NCI-H2196 treated with DMSO at 0.1 percent for 48 hours (cell line): ENCODE measurements at regions not wholly inside any gene's neighbourhood (a gene's known extent, or its start where the extent isn't known, plus 50 kb on each side); places are given as distances from the start of the nearest gene placed in this dataset.

Source experiments
- DNase-seq: peaks from one replicate; lab custom pipeline; 2025; ENCODE audit not compliant: unreplicated experiment; lab: John Stamatoyannopoulos, UW

- DNase-seq: no peak
These were observed 329.9 kb downstream of the UBE3D start for GRCh38 chr6:82735790-82736189.

DNA sequence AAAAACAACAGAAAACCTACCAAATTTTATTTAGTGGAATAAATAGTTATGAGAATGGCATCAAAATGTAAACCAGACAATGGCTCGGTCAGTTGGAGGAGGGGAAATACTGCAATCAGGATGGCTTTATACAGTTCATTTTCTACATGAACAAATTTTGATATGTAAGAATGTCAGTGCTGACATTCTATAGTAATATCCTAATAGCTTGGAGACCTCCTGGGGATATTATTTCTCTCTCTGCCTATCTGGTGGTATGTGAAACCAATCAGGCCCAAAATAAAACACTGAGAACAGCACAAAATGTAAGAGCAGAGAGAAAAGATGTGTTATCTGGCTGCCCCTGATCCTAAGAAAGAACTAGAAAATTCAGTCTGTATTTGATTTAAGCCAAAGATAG is 327.7 kb downstream of the UBE3D start:
- DNase-seq: no peak

- DNase-seq: no peak
These were observed 326.9 kb downstream of the UBE3D start for GRCh38 chr6:82738773-82739172.

DNA sequence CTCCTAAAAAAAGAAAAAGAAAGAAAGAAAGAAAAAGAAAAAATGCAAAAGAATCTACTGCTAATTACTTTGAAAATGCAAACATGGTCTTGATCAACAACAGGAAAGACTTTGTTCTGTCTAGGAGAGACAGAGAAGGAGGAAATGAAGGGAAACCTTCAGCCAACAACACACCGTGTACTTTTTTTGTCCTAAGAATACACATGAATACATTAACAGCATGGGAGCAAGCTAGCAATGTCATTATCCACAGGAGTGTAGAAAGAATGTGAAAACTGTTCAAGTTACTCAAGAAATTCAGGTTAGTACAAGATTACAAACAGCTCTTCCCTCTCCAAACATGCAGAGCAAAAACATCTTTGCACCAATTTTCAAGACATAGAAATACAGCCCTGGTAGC is 326.3 kb downstream of the UBE3D start:
- DNase-seq: no peak

DNA sequence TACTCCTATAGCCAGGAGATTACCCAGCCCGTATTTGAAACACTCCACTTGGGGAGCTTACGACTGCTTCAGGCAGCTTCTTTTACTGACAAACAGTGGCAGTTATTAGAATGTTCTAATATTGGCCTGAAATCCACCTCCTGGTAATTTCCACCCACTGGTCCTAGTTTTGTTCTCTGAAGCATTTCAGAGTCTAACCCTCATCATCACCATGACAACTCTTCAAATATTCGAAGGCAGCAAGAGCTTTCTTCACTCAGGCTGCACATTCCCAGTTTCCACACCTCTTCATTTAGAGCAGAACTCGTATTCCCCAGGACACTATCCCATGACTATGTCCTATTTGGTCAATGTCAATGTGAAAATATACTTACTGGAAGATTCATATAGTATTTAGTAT is 325.6 kb downstream of the UBE3D start:
- no peak for DNase-seq

GRCh38 chr6:82741325-82741995 is 324.2 kb downstream of the UBE3D start:
- DNase-seq: no peak

- DNase-seq: no peak
These were observed 323.6 kb downstream of the UBE3D start for GRCh38 chr6:82741996-82742385.

DNA sequence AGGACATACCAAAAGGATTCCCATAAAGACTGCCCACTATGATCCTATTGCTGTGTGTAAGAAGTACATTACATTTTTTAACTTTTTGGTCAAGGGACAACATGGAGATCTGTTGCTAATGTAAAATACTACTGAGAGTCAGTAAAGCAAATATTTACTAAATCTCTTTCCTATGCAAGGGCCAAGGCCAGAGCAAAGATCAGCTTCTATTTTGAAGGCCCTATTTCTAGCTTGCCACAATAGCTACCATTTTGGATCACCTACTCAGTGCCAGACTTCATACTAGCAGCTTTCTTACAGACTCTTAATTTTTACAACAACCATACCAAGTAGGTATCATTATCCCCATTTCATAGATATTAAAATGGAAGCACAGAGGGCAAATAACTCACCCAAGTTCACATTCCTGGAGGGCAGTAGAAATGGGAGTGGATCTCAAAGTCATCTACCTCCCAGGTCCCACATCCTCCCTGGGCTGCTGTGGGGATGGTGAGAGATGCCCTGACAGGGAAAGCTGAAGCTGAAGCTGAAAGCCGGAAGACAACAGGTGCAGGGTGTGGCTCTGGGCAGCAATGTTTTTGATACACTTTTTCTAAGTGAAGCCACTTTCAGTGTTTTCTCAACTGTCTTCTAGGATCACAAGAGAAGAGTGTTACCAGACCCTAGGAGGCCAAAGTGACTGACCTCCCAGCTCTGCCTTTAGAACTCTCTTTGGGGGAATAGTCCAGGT is 321.2 kb downstream of the UBE3D start:
- no peak for DNase-seq

- no peak for DNase-seq
These were observed 315.1 kb downstream of the UBE3D start for GRCh38 chr6:82750556-82750955.

DNA sequence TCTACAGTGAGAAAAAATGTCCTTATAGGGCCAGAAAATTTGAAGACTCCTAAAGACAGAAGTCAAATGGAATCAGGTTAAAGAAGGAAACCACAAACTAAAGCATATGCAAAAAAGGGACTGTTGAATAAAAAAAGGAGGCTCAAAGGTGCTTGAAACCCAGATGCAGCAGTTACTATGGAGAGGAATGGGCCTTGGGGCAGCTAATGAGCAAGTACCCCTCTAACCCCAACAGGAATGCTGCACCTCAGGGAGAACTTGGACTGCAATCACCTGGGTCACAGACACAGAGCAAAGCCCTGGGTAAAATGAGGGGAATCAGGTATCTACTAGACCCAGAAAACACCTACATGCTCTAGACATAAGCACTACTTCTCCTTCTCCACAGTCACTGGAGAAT is 313.9 kb downstream of the UBE3D start:
- DNase-seq: no peak

GRCh38 chr6:82761674-82762345 is 303.8 kb downstream of the UBE3D start:
- DNase-seq: no peak

GRCh38 chr6:82766476-82766875 is 299.2 kb downstream of the UBE3D start:
- DNase-seq: no peak

DNA sequence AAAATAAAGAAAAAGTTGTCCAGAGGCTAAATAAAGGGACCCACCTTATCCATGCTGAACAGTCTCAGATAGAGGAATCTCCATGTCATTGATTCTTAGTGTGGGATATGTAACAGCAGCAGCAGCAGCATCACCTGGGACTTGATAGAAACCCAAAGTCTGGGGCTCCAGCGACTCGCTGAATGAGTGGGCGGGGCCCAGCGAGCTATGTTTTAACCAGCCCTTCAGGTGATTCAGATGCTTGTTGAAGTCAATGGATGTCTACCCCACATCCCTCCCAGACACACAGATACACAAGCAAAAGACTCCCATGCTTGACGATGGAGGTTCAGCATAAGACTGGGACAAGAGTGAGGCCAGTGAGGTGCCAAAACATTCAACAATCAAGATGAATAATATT is 298.6 kb downstream of the UBE3D start:
- no peak for DNase-seq

DNA sequence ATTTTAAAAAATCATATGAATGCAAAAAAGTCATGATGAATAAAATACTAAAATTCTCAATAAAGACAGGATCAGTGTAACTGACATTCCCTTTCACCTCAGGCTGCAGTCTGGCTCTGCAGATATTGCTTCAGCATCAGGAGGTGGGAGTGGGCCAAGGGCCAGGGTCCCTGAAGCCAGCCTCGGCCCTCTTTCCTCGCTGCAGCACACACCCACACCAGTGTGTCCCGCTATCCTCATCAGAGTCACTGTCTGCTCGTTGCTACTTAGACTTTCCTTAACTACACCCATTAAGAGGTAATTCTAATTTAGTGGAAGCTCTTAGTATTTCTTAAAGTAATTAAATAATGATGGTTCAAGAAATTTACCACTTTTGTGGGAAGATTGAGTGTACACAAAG is 298.2 kb downstream of the UBE3D start:
- no peak for DNase-seq

GRCh38 chr6:82772851-82773717 is 292.6 kb downstream of the UBE3D start:
- DNase-seq: no peak

DNA sequence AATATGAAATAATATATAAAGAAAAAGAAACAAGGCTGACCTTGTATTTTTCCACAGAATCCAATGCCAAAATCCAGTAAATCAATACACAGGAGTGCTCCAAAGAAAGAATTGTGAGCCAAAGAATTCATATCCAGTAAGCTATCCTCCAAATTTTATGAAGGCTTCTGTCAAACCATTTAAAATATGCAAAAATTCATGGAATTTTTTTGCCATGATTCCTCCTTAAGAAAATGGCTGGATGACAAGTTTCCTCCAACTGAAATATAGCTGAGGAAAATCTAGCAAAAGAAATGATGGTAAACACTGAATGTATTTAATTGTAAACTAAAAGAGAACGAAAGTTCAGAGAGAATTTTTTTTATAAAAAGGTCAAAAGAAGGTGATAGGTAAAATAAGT is 290.3 kb downstream of the UBE3D start:
- DNase-seq: no peak

- no peak for DNase-seq
These were observed 289.7 kb downstream of the UBE3D start for GRCh38 chr6:82775981-82776380.

DNA sequence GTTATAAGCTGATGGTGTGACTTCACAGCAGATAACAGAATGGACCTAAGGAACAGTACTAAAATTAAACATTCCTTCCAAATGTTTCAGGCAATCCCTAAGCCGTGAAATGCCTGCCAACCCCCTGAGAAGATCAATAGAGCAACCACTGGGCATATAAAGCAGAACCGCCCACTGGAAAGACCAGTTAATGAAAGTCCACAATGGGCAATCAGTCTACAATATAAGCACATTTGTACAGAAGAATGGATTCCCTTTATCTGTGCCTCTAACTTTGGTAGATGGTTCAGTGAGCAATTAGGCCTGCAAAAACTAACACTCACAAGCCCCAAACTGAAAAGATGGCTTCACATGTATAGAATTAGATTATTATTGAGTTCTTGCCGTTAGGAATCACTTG is 286.6 kb downstream of the UBE3D start:
- no peak for DNase-seq

DNA sequence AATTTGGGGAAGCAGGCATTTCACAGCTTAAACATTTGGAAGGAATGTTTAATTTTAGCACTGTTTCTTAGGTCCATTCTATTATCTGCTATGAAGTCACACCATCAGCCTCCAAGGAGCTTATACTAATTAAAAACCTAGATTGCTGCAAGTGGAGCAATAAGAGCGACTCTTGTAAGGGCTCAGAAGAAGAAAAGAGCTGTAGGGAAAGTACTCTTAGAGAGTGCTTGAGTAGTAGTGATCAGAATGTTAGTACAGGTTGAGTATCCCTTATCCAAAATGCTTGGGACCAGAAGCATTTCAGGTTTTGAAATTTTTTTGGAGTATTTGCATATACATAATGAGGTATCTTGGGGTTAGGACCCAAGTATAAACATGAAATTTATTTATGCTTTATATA is 285.3 kb downstream of the UBE3D start:
- DNase-seq: no peak

DNA sequence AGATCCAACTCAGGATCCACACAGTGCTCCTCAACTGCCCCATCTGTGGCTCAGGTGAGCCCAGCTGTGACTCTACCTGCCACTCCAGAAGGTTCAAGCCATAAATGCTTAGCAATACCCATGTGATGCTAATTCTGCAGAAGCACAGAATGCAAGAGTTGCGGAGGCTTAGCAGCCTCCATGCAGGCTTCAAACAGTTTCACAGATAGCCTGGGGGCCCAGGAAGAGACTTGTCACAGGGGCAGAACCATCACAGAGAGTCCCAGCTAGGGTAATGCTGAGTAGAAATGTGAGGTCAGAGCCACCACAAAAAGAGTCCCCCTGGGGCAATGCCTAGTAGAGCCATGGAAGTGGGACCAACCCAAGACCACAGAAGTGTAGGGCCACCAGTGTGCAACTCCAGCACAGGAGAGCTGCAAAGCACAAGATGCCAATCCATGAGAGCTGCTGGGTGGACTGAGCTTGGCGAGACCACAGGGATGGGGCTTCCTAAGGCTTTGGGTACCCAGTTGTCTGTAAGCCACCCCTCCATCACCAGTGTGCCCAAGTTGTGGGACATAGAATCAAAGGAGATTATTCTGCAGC is 283.9 kb downstream of the UBE3D start:
- no peak for DNase-seq
